Neuron (in vitro differentiated cells): ENCODE measurements at regions not wholly inside any gene's neighbourhood (a gene's known extent, or its start where the extent isn't known, plus 50 kb on each side); places are given as distances from the start of the nearest gene placed in this dataset.

ENCODE experiments used
- H2AFZ ChIP-seq: one replicate; pipeline ENCODE4 v1.6.1; 2013; ENCODE audit warnings: low read depth, mild to moderate bottlenecking, inconsistent platforms, low read length, moderate library complexity
- H3K27me3 ChIP-seq: one replicate; pipeline ENCODE4 v1.6.1; 2013; ENCODE audit warnings: low read length; ENCODE audit not compliant: insufficient read depth
- H3K36me3 ChIP-seq: one replicate; pipeline ENCODE4 v1.6.1; 2013; ENCODE audit warnings: low read length; ENCODE audit not compliant: insufficient read depth
- H3K4me1 ChIP-seq: one replicate; pipeline ENCODE4 v1.6.1; 2013; ENCODE audit warnings: low read length; ENCODE audit not compliant: insufficient read depth
- H3K4me3 ChIP-seq: 2 replicates; pipeline ENCODE4 v1.5.1; 2013; ENCODE audit warnings: mild to moderate bottlenecking, low read length, moderate library complexity
- H3K9me3 ChIP-seq: one replicate; pipeline ENCODE4 v1.6.1; 2013; ENCODE audit warnings: low read length

- Histone ChIP-seq H3K4me1 (no peaks in the 10 kb centered on the region), H2AFZ (no peak overlapping the region), H3K27me3 (peaks cover 2% of the 10 kb centered on the region), H3K4me3 (no peak overlapping the region), H3K36me3 (no peaks in the 10 kb centered on the region), H3K9me3 (no peaks in the 10 kb centered on the region)
Observed at GRCh38 chr11:134652586-134653255, 240.7 kb upstream of the B3GAT1 start.

GRCh38 chr11:134647066-134647743 is 235.2 kb upstream of the B3GAT1 start:
- Histone ChIP-seq H3K9me3 (no peaks in the 10 kb centered on the region), H3K27me3 (peaks cover 20% of the 10 kb centered on the region), H3K4me1 (no peaks in the 10 kb centered on the region), H2AFZ (no peak overlapping the region), H3K4me3 (no peak overlapping the region), H3K36me3 (no peaks in the 10 kb centered on the region)

GRCh38 chr11:134646561-134646960 is 234.5 kb upstream of the B3GAT1 start:
- Histone ChIP-seq H3K9me3 (no peaks in the 10 kb centered on the region), H3K36me3 (no peaks in the 10 kb centered on the region), H3K4me3 (no peak overlapping the region), H3K27me3 (peaks cover 24% of the 10 kb centered on the region), H3K4me1 (no peaks in the 10 kb centered on the region), H2AFZ (no peak overlapping the region)

GRCh38 chr11:134645576-134645975 is 233.5 kb upstream of the B3GAT1 start:
- no peaks in the 10 kb centered on the region for H3K36me3 ChIP-seq
- H3K4me3 ChIP-seq = no peak overlapping the region
- no peak overlapping the region for H2AFZ ChIP-seq
- H3K9me3 ChIP-seq = no peaks in the 10 kb centered on the region
- H3K4me1 ChIP-seq = no peaks in the 10 kb centered on the region
- peaks cover 30% of the 10 kb centered on the region for H3K27me3 ChIP-seq

GRCh38 chr11:134644476-134645456 is 232.7 kb upstream of the B3GAT1 start:
- H3K27me3 ChIP-seq = peaks cover 30% of the 10 kb centered on the region
- no peak overlapping the region for H2AFZ ChIP-seq
- no peaks in the 10 kb centered on the region for H3K4me1 ChIP-seq

GRCh38 chr11:134643115-134644012 is 231.3 kb upstream of the B3GAT1 start:
- H3K9me3 ChIP-seq = no peaks in the 10 kb centered on the region
- no peaks in the 10 kb centered on the region for H3K4me1 ChIP-seq
- H3K36me3 ChIP-seq = no peaks in the 10 kb centered on the region
- H3K4me3 ChIP-seq = no peak overlapping the region
- peaks cover 30% of the 10 kb centered on the region for H3K27me3 ChIP-seq
- no peak overlapping the region for H2AFZ ChIP-seq

More at GRCh38 chr11:134644476-134645456, 232.7 kb upstream of the B3GAT1 start:
- Histone ChIP-seq H3K36me3 (no peaks in the 10 kb centered on the region), H3K9me3 (no peaks in the 10 kb centered on the region), H3K4me3 (no peak overlapping the region)

- no peaks in the 10 kb centered on the region for H3K4me1 ChIP-seq
- H3K9me3 ChIP-seq = no peaks in the 10 kb centered on the region
- H2AFZ ChIP-seq = no peak overlapping the region
- H3K27me3 ChIP-seq = peaks cover 22% of the 10 kb centered on the region
- H3K4me3 ChIP-seq = no peak overlapping the region
- H3K36me3 ChIP-seq = no peaks in the 10 kb centered on the region
Observed at GRCh38 chr11:134642206-134642605, 230.2 kb upstream of the B3GAT1 start.

- no peak overlapping the region for H2AFZ ChIP-seq
- H3K36me3 ChIP-seq = no peaks in the 10 kb centered on the region
- H3K4me3 ChIP-seq = no peak overlapping the region
- no peaks in the 10 kb centered on the region for H3K9me3 ChIP-seq
- no peaks in the 10 kb centered on the region for H3K4me1 ChIP-seq
- H3K27me3 ChIP-seq = peaks cover 21% of the 10 kb centered on the region
Observed at GRCh38 chr11:134640971-134641968, 229.2 kb upstream of the B3GAT1 start.

- Histone ChIP-seq H2AFZ (no peak overlapping the region), H3K4me1 (no peaks in the 10 kb centered on the region), H3K9me3 (no peaks in the 10 kb centered on the region), H3K36me3 (no peaks in the 10 kb centered on the region), H3K27me3 (peaks cover 19% of the 10 kb centered on the region), H3K4me3 (no peak overlapping the region)
Observed at GRCh38 chr11:134640536-134640935, 228.5 kb upstream of the B3GAT1 start.

GRCh38 chr11:134639586-134640330 is 227.7 kb upstream of the B3GAT1 start:
- Histone ChIP-seq H3K27me3 (peaks cover 16% of the 10 kb centered on the region), H2AFZ (no peak overlapping the region), H3K4me3 (no peak overlapping the region), H3K36me3 (no peaks in the 10 kb centered on the region), H3K4me1 (no peaks in the 10 kb centered on the region), H3K9me3 (no peaks in the 10 kb centered on the region)

GRCh38 chr11:134638796-134639430 is 226.9 kb upstream of the B3GAT1 start:
- H3K36me3 ChIP-seq = no peaks in the 10 kb centered on the region
- H2AFZ ChIP-seq = no peak overlapping the region
- H3K9me3 ChIP-seq = no peaks in the 10 kb centered on the region
- peaks cover 13% of the 10 kb centered on the region for H3K27me3 ChIP-seq
- H3K4me1 ChIP-seq = no peaks in the 10 kb centered on the region
- no peak overlapping the region for H3K4me3 ChIP-seq
